Right atrium auricular region (tissue), 2 donors: ENCODE measurements at regions not wholly inside any gene's neighbourhood (a gene's known extent, or its start where the extent isn't known, plus 50 kb on each side); places are given as distances from the start of the nearest gene placed in this dataset.

Source experiments
- DNase-seq: peaks from one replicate; pipeline ENCODE4 v3.0.0-alpha.2; 2019; ENCODE audit warnings: low spot score
- H3K27ac ChIP-seq, 2 donors: fragments of 200-600 bp; sonication (generic); 1 replicate in 1 of 2; 2 replicates in 1 of 2; pipeline ENCODE4 v1.5.1; 2016 to 2019
- H3K27me3 ChIP-seq, 2 donors: fragments of 200-600 bp; sonication (generic); one replicate each; pipeline versions ENCODE4 v1.5.1 to v1.6.0; 2017 to 2019
- H3K36me3 ChIP-seq: fragments of 200-600 bp; sonication (generic); one replicate; pipeline ENCODE4 v1.5.1; 2016
- H3K4me1 ChIP-seq, 2 donors: fragments of 200-600 bp; sonication (generic); one replicate each; pipeline versions ENCODE4 v1.5.1 to v1.6.0; 2017 to 2019
- H3K4me3 ChIP-seq, 2 donors: fragments of 200-600 bp; sonication (generic); 1 replicate in 1 of 2; 2 replicates in 1 of 2; pipeline ENCODE4 v1.5.1; 2017 to 2019; ENCODE audit warnings: mild to moderate bottlenecking in 1 of 2, moderate library complexity in 1 of 2
- H3K9me3 ChIP-seq, 2 donors: fragments of 200-600 bp; sonication (generic); one replicate each; pipeline ENCODE4 v1.5.1; 2019
- TF ChIP-seq, protein P1 (sequence below), 2 donors: fragments of 200-600 bp; sonication (generic); IDR thresholded peaks; one replicate each; pipeline ENCODE4 v1.5.1; 2019; ENCODE audit warnings: antibody characterized with exemption in 2 of 2

DNA sequence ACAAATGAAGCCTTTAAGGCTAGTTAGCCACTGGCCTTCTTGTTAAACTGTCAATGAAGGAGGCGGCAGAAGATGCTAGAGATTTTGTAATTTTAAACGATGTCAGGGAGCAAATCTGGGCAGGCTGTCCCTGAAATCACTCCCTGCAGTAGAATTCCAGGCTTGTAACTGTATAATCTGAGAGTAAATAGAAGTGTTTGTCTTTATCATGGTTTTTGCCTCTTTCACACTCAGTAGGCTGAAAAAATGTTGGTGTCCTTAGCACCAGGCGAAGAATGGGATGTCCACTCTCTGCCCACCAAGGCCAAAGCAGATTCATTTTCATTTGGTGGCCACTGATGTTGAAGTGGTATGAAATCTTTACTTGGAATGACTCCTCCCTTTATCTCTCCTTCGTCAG, 136.9 kb upstream of the THSD7B start:
- Histone ChIP-seq H3K4me3 (no peak overlapping the region), H3K27me3 (no peaks in the 10 kb centered on the region), H3K36me3 (no peaks in the 10 kb centered on the region), H3K27ac (no peak overlapping the region), H3K4me1 (no peaks in the 10 kb centered on the region), H3K9me3 (no peaks in the 10 kb centered on the region)
- TF ChIP-seq, protein P1, sequence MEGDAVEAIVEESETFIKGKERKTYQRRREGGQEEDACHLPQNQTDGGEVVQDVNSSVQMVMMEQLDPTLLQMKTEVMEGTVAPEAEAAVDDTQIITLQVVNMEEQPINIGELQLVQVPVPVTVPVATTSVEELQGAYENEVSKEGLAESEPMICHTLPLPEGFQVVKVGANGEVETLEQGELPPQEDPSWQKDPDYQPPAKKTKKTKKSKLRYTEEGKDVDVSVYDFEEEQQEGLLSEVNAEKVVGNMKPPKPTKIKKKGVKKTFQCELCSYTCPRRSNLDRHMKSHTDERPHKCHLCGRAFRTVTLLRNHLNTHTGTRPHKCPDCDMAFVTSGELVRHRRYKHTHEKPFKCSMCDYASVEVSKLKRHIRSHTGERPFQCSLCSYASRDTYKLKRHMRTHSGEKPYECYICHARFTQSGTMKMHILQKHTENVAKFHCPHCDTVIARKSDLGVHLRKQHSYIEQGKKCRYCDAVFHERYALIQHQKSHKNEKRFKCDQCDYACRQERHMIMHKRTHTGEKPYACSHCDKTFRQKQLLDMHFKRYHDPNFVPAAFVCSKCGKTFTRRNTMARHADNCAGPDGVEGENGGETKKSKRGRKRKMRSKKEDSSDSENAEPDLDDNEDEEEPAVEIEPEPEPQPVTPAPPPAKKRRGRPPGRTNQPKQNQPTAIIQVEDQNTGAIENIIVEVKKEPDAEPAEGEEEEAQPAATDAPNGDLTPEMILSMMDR (IDR thresholded peaks at IDR 0.05), result no peak
- DNase-seq, result no peak

DNA sequence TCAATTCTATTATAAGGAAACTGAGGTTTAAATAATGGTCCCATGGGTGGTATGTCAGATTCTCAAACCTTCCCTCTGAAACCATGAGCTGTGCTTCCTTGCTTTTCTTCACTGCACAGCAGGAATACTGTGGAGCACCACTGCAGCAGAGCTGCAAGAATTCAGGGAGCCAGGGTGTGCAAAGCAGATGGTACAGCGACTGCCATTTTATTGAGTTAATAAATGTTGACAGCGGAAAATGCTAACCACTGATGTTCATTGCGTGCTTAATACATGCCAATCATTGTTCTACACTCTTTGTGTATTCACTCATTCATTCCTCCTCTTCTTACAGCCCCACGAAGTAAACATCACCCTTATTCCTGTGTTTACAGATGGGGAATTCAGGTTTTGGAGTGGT, 152.2 kb upstream of the THSD7B start:
- Histone ChIP-seq H3K36me3 (no peaks in the 10 kb centered on the region), H3K9me3 (no peaks in the 10 kb centered on the region), H3K27ac (no peak overlapping the region), H3K4me1 (no peaks in the 10 kb centered on the region), H3K4me3 (no peak overlapping the region), H3K27me3 (no peaks in the 10 kb centered on the region)
- TF ChIP-seq, protein P1 (IDR thresholded peaks at IDR 0.05), result no peak
- DNase-seq, result no peak

- Histone ChIP-seq H3K4me3 (no peak overlapping the region), H3K36me3 (no peaks in the 10 kb centered on the region), H3K27me3 (no peaks in the 10 kb centered on the region), H3K4me1 (no peaks in the 10 kb centered on the region), H3K27ac (no peak overlapping the region), H3K9me3 (no peaks in the 10 kb centered on the region)
- no peak for DNase-seq
- TF ChIP-seq, protein P1 (IDR thresholded peaks at IDR 0.05), result no peak
These were observed 153.3 kb upstream of the THSD7B start for GRCh38 chr2:136612079-136612478.

- H3K9me3 ChIP-seq, result no peaks in the 10 kb centered on the region
- no peaks in the 10 kb centered on the region for H3K4me1 ChIP-seq
- H3K27me3 ChIP-seq, result no peaks in the 10 kb centered on the region
- no peak overlapping the region for H3K27ac ChIP-seq
- no peak overlapping the region for H3K4me3 ChIP-seq
- DNase-seq, result no peak
- TF ChIP-seq, protein P1 (IDR thresholded peaks at IDR 0.05), result no peak
- H3K36me3 ChIP-seq, result no peaks in the 10 kb centered on the region
These were observed 153.9 kb upstream of the THSD7B start for GRCh38 chr2:136611451-136611850.

DNA sequence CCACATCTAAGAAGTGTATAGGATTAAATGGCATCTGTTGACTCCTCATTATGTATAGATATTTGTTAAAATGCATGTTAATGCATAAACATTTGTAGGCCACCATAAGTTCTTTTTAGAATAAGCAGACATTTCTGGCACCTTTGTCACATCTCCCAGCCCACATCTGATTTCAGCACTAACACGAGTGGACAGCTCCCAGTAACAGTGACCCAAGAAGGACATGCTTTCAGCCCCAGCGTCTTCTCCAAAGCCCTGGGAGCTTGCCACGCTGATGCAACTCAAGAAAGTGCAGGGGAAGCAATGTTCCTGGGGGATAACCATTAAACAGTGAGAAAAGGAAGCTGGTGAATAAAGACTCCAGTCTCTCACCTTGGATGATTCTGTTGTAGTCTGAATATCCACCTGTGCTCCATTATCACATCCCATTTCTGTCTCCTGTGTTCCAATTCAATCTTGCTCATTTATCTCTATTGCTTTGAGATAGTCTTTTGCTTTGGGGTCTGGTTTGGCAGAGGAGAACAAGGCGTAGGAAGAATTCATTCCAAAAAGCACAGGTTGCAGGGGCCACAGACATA, 182.6 kb upstream of the THSD7B start:
- H3K4me3 ChIP-seq, result no peak overlapping the region
- H3K27ac ChIP-seq, result no peak overlapping the region
- H3K27me3 ChIP-seq, result no peaks in the 10 kb centered on the region
- DNase-seq, result no peak
- no peaks in the 10 kb centered on the region for H3K4me1 ChIP-seq
- H3K9me3 ChIP-seq, result no peaks in the 10 kb centered on the region
- no peaks in the 10 kb centered on the region for H3K36me3 ChIP-seq
- TF ChIP-seq, protein P1 (IDR thresholded peaks at IDR 0.05), result no peak

GRCh38 chr2:136572335-136572734, 193.0 kb upstream of the THSD7B start:
- no peaks in the 10 kb centered on the region for H3K9me3 ChIP-seq
- no peak for DNase-seq

More at GRCh38 chr2:136572335-136572734, 193.0 kb upstream of the THSD7B start:
- Histone ChIP-seq H3K36me3 (no peaks in the 10 kb centered on the region), H3K4me1 (peaks cover 0 to 5% of the 10 kb centered on the region in 2 donors), H3K27ac (no peak overlapping the region), H3K27me3 (no peaks in the 10 kb centered on the region), H3K4me3 (no peak overlapping the region)
- TF ChIP-seq, protein P1 (IDR thresholded peaks at IDR 0.05), result no peak
